ENCODE measurements at regions not wholly inside any gene's neighbourhood (a gene's known extent, or its start where the extent isn't known, plus 50 kb on each side); places are given as distances from the start of the nearest gene placed in this dataset.

DNA sequence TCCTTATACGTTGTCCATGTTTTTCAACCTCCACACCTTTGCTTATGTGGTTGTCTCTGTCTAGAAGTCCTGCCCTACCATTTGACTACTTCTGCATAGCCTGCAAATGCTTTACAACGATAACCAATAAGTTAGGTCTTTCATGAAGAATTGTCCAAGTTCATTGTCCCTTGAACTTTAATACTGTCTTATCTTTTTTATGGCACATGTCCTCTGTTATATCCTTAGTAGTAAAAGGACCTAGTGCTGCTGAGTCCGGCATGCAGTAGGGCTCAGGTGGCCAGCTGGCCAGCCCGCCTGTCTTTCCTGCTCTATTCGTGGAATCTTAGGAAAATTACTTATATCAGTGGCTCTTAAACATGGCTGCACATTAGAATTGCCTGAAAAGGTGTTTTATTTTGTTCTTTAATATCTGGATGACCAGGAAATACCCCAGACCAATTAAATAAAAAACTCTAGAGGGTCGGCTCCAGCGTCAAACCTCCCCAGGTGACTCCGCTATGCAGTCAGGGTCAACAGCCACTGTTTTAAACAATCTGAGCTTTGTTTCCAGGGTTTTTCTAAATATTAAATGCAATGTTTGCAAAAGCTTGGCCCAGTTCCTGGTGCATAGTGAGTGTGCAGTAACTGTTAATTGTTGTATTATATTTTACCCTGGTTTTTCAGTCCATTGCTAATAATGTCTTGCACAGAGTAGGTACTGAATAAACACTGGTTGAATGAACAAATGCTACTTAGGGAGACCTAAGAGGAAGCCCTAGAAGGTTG lies 64.6 kb upstream of the SESN3 start:
- no peak for TF ChIP-seq EZH2 (IDR thresholded peaks at IDR 0.05; ENCODE audit: borderline replicate concordance, insufficient read depth, low read depth, low read length, poor library complexity, severe bottlenecking)
- TF ChIP-seq, protein P1, sequence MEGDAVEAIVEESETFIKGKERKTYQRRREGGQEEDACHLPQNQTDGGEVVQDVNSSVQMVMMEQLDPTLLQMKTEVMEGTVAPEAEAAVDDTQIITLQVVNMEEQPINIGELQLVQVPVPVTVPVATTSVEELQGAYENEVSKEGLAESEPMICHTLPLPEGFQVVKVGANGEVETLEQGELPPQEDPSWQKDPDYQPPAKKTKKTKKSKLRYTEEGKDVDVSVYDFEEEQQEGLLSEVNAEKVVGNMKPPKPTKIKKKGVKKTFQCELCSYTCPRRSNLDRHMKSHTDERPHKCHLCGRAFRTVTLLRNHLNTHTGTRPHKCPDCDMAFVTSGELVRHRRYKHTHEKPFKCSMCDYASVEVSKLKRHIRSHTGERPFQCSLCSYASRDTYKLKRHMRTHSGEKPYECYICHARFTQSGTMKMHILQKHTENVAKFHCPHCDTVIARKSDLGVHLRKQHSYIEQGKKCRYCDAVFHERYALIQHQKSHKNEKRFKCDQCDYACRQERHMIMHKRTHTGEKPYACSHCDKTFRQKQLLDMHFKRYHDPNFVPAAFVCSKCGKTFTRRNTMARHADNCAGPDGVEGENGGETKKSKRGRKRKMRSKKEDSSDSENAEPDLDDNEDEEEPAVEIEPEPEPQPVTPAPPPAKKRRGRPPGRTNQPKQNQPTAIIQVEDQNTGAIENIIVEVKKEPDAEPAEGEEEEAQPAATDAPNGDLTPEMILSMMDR (IDR thresholded peaks at IDR 0.05) = no peak

Data from B cell (primary cell).